ENCODE measurements at regions not wholly inside any gene's neighbourhood (a gene's known extent, or its start where the extent isn't known, plus 50 kb on each side); places are given as distances from the start of the nearest gene placed in this dataset.

GRCh38 chr16:60031740-60032139, 1297.6 kb upstream of the GOT2 start:
- Histone ChIP-seq H3K27me3 (ENCODE audit: low read length) (no peaks in the 10 kb centered on the region), H3K79me2 (ENCODE audit: insufficient read depth, low read length) (no peaks in the 10 kb centered on the region), H3K36me3 (ENCODE audit: low read length) (no peaks in the 10 kb centered on the region), H3K4me3 (ENCODE audit: insufficient read depth, low read length, poor library complexity, severe bottlenecking) (no peak overlapping the region), H3K4me2 (ENCODE audit: low read depth, low read length, poor library complexity, severe bottlenecking) (no peak overlapping the region), H4K20me1 (ENCODE audit: low read depth, low read length) (no peaks in the 10 kb centered on the region), H3F3A (ENCODE audit: insufficient read depth) (no peaks in the 10 kb centered on the region), H3K9ac (ENCODE audit: low read length) (no peak overlapping the region), H3K9me3 (ENCODE audit: insufficient read depth, low read length) (no peaks in the 10 kb centered on the region), H3K9me2 (replicated peaks; ENCODE audit: insufficient read depth, low read length) (no peaks in the 10 kb centered on the region), H3K27ac (ENCODE audit: low read depth, low read length) (no peak overlapping the region), H2AFZ (ENCODE audit: low read depth, low read length, severe bottlenecking) (no peak overlapping the region)
- TF ChIP-seq, protein P1, sequence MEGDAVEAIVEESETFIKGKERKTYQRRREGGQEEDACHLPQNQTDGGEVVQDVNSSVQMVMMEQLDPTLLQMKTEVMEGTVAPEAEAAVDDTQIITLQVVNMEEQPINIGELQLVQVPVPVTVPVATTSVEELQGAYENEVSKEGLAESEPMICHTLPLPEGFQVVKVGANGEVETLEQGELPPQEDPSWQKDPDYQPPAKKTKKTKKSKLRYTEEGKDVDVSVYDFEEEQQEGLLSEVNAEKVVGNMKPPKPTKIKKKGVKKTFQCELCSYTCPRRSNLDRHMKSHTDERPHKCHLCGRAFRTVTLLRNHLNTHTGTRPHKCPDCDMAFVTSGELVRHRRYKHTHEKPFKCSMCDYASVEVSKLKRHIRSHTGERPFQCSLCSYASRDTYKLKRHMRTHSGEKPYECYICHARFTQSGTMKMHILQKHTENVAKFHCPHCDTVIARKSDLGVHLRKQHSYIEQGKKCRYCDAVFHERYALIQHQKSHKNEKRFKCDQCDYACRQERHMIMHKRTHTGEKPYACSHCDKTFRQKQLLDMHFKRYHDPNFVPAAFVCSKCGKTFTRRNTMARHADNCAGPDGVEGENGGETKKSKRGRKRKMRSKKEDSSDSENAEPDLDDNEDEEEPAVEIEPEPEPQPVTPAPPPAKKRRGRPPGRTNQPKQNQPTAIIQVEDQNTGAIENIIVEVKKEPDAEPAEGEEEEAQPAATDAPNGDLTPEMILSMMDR (IDR thresholded peaks at IDR 0.05; ENCODE audit: insufficient read depth, low read length, poor library complexity, severe bottlenecking) = no peak
- TF ChIP-seq EZH2phosphoT487 (conservative IDR thresholded peaks at IDR 0.05; ENCODE audit: low read length) = no peak

DNA sequence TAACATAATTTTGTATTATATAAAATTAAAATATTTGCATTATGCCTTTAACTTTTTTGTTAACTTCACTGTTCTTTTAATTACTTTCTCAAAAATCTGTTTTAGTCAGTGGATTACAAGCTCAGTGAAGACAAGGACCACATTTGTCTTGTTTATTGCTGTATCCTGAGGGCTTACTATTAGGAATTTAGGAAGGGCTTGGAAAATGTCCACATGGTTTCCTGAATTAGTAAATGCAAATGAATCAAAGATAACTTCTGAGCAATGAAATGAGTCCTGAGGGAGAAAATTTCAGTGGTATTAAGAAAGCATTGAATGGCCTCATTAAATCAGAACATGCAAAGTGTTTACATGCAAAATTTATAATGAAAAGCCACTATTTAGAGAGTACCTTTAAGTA, 1293.2 kb upstream of the GOT2 start:
- Histone ChIP-seq H3K27me3 (ENCODE audit: low read length) (no peaks in the 10 kb centered on the region), H3K79me2 (ENCODE audit: insufficient read depth, low read length) (no peaks in the 10 kb centered on the region), H3K9ac (ENCODE audit: low read length) (no peak overlapping the region), H3K9me2 (replicated peaks; ENCODE audit: insufficient read depth, low read length) (no peaks in the 10 kb centered on the region), H3F3A (ENCODE audit: insufficient read depth) (no peaks in the 10 kb centered on the region), H4K20me1 (ENCODE audit: low read depth, low read length) (no peaks in the 10 kb centered on the region), H3K36me3 (ENCODE audit: low read length) (no peaks in the 10 kb centered on the region), H3K4me3 (ENCODE audit: insufficient read depth, low read length, poor library complexity, severe bottlenecking) (no peak overlapping the region), H3K4me2 (ENCODE audit: low read depth, low read length, poor library complexity, severe bottlenecking) (no peak overlapping the region), H3K9me3 (ENCODE audit: insufficient read depth, low read length) (no peaks in the 10 kb centered on the region), H3K27ac (ENCODE audit: low read depth, low read length) (no peak overlapping the region), H2AFZ (ENCODE audit: low read depth, low read length, severe bottlenecking) (no peak overlapping the region)
- TF ChIP-seq EZH2phosphoT487 (conservative IDR thresholded peaks at IDR 0.05; ENCODE audit: low read length) = no peak
- TF ChIP-seq, protein P1 (IDR thresholded peaks at IDR 0.05; ENCODE audit: insufficient read depth, low read length, poor library complexity, severe bottlenecking) = no peak

DNA sequence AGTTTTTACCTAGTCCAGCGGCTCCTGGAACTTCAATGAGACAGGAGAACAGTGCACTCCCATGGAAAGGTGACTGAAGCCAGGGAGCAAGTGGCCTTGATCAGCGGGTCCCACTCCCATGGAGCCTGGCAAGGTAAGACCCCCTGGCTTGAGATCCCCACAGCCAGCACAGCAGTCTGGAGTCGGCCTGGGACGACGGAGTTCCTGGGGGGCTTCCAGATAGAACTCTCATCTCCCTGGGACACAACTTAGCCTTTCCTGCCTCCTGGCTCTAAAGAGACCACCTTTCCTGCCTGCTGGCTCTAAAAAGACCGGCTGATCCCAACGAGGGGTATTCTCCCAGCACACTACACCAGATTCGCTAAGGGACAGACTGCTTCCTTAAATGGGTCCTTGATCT, 1279.0 kb upstream of the GOT2 start:
- no peaks in the 10 kb centered on the region for H3K79me2 ChIP-seq (ENCODE audit: insufficient read depth, low read length)
- H3K9me3 ChIP-seq (ENCODE audit: insufficient read depth, low read length) = no peaks in the 10 kb centered on the region
- no peaks in the 10 kb centered on the region for H3F3A ChIP-seq (ENCODE audit: insufficient read depth)
- H3K4me2 ChIP-seq (ENCODE audit: low read depth, low read length, poor library complexity, severe bottlenecking) = no peak overlapping the region
- no peak overlapping the region for H3K4me3 ChIP-seq (ENCODE audit: insufficient read depth, low read length, poor library complexity, severe bottlenecking)
- no peaks in the 10 kb centered on the region for H3K36me3 ChIP-seq (ENCODE audit: low read length)
- no peak overlapping the region for H2AFZ ChIP-seq (ENCODE audit: low read depth, low read length, severe bottlenecking)
- TF ChIP-seq, protein P1 (IDR thresholded peaks at IDR 0.05; ENCODE audit: insufficient read depth, low read length, poor library complexity, severe bottlenecking) = no peak
- no peak for TF ChIP-seq EZH2phosphoT487 (conservative IDR thresholded peaks at IDR 0.05; ENCODE audit: low read length)
- H3K9me2 ChIP-seq (replicated peaks; ENCODE audit: insufficient read depth, low read length) = no peaks in the 10 kb centered on the region
- H3K27me3 ChIP-seq (ENCODE audit: low read length) = no peaks in the 10 kb centered on the region
- H3K9ac ChIP-seq (ENCODE audit: low read length) = no peak overlapping the region
- no peaks in the 10 kb centered on the region for H4K20me1 ChIP-seq (ENCODE audit: low read depth, low read length)
- H3K27ac ChIP-seq (ENCODE audit: low read depth, low read length) = no peak overlapping the region

All from SU-DHL-6 (cell line).